K562 (cell line): ENCODE measurements at regions not wholly inside any gene's neighbourhood (a gene's known extent, or its start where the extent isn't known, plus 50 kb on each side); places are given as distances from the start of the nearest gene placed in this dataset.

ENCODE experiments used
- ATAC-seq: fragments of 200-7000 bp; cut with Tn5 transposase; 3 replicates; pipeline ENCODE4 v1.9.1; 2020; ENCODE audit warnings: moderate library complexity
- BruUV-seq: library from RNA; stranded (reverse); fragments of 400-500 nt; replicated peaks from 2 replicates; lab custom pipeline; 2021; lab: Mats Ljungman, UMichigan
- CTCF ChIA-PET: fragments of 300-600 bp; formaldehyde crosslinking; extraction: SDS; loops from one replicate; lab custom pipeline; 2021; ENCODE audit warnings: low intra/inter-chr PET ratio; lab: Yijun Ruan, JAX
- POLR2A ChIA-PET: fragments of 300-600, 350-650 bp; sonication (Branson Sonifier 250); formaldehyde crosslinking; extraction: SDS; loops from one replicate; lab custom pipeline; 2021; ENCODE audit warnings: antibody characterized with exemption, inconsistent platforms; lab: Yijun Ruan, JAX
- DNase-seq, 4 experiments: peaks; one replicate each; pipeline versions ENCODE4 v3.0.0 to v3.0.0-alpha.2; 2011 to 2018; ENCODE audit warnings: low spot score in 3 of 4, mixed read lengths in 3 of 4; ENCODE audit errors: extremely low read depth in 1 of 4
- FAIRE-seq: peaks from 2 replicates; lab custom pipeline; 2011; peaks lifted over from hg19 to GRCh38; lab: Jason Lieb, UNC
- H2AFZ ChIP-seq: 2 replicates; pipeline ENCODE4 v1.6.0; 2011; ENCODE audit warnings: low read depth, low read length, control low read depth, inconsistent platforms
- H3K27ac ChIP-seq: fragments of 200-600 bp; 3 replicates; pipeline ENCODE4 v1.8.0; 2011; ENCODE audit warnings: low read depth, mild to moderate bottlenecking, control low read depth, inconsistent platforms, low read length, moderate library complexity, mixed read lengths; ENCODE audit errors: extremely low read depth
- H3K27me3 ChIP-seq, 2 experiments: fragments of 300-600 bp in 1 of 2; 2 replicates in 1 of 2; 3 replicates in 1 of 2; pipeline versions ENCODE4 v1.6.0 to v1.8.0; 2011; ENCODE audit warnings: inconsistent platforms in 2 of 2, low read length in 2 of 2, mild to moderate bottlenecking in 1 of 2, mixed read lengths in 1 of 2, moderate library complexity in 1 of 2; ENCODE audit not compliant: control insufficient read depth in 2 of 2, insufficient read depth in 2 of 2
- H3K36me3 ChIP-seq: fragments of 300-600 bp; 3 replicates; pipeline ENCODE4 v1.8.0; 2011; ENCODE audit warnings: mild to moderate bottlenecking, low read length, inconsistent platforms; ENCODE audit not compliant: control insufficient read depth, insufficient read depth
- H3K4me1 ChIP-seq, 2 experiments: fragments of 200-600 bp in 1 of 2; replicated peaks in 1 of 2; 2 replicates in 1 of 2; 3 replicates in 1 of 2; pipeline versions ENCODE4 v1.5.1 to v1.8.0; 2011; ENCODE audit warnings: inconsistent platforms in 2 of 2, low read length in 2 of 2, mild to moderate bottlenecking in 1 of 2, mixed read lengths in 1 of 2, moderate library complexity in 1 of 2; ENCODE audit not compliant: control insufficient read depth in 2 of 2, insufficient read depth in 2 of 2
- H3K4me2 ChIP-seq: 2 replicates; pipeline ENCODE4 v1.6.1; 2011; ENCODE audit warnings: low read length, control low read depth, inconsistent platforms, mixed read lengths; ENCODE audit not compliant: insufficient read depth
- H3K4me3 ChIP-seq: fragments of 200-600 bp; sonication (generic), shearing (Covaris generic); 2 replicates; pipeline ENCODE4 v1.5.1; 2016; ENCODE audit warnings: control low read depth, inconsistent platforms
- H3K79me2 ChIP-seq: fragments of 200-600 bp; 3 replicates; pipeline ENCODE4 v1.8.0; 2011; ENCODE audit warnings: low read length, inconsistent platforms; ENCODE audit not compliant: control insufficient read depth, insufficient read depth
- H3K9ac ChIP-seq, 2 experiments: 2 replicates each; pipeline versions ENCODE4 v1.6.0 to v1.6.1; 2011; ENCODE audit warnings: low read depth in 2 of 2, low read length in 2 of 2, control low read depth in 1 of 2, inconsistent platforms in 1 of 2, mild to moderate bottlenecking in 1 of 2, mixed read lengths in 1 of 2; ENCODE audit not compliant: insufficient read depth in 1 of 2
- H3K9me1 ChIP-seq: one replicate; pipeline ENCODE4 v1.6.0; 2011; ENCODE audit warnings: inconsistent platforms, mild to moderate bottlenecking, low read length, moderate library complexity; ENCODE audit not compliant: control insufficient read depth, insufficient read depth
- H3K9me3 ChIP-seq: replicated peaks from 2 replicates; pipeline ENCODE4 v1.5.1; 2011; ENCODE audit warnings: low read depth, low read length, inconsistent platforms; ENCODE audit not compliant: control insufficient read depth, insufficient read depth
- H4K20me1 ChIP-seq: replicated peaks from 2 replicates; pipeline ENCODE4 v1.6.1; 2011; ENCODE audit warnings: low read length, inconsistent platforms, mixed read lengths; ENCODE audit not compliant: control insufficient read depth, insufficient read depth
- CBX3 ChIP-seq, 2 experiments: IDR thresholded peaks; 1 replicate in 1 of 2; 2 replicates in 1 of 2; pipeline ENCODE4 v1.6.1; 2012; ENCODE audit warnings: inconsistent platforms in 2 of 2, low read length in 2 of 2, borderline replicate concordance in 1 of 2, control low read depth in 1 of 2
- CEBPG ChIP-seq, 3 experiments: fragments of 200-800 bp in 1 of 3; sonication (Bioruptor generic) in 1 of 3; sonication (generic) in 1 of 3; formaldehyde crosslinking in 1 of 3; IDR thresholded peaks in 2 of 3; conservative IDR thresholded peaks in 1 of 3; 2 replicates each; pipeline versions ENCODE4 v1.6.1 to v1.8.0; 2016 to 2022; ENCODE audit warnings: missing compliant biosample characterization in 2 of 3, missing genetic modification characterization in 2 of 3, mild to moderate bottlenecking in 1 of 3, missing genetic modification reagents in 1 of 3
- MBD2 ChIP-seq: sonication (generic); IDR thresholded peaks from 2 replicates; pipeline ENCODE4 v1.6.1; 2016; ENCODE audit warnings: low read depth, borderline replicate concordance
- NEUROD1 ChIP-seq: fragments of 150-350 bp; IDR thresholded peaks from 2 replicates; pipeline ENCODE4 v1.6.1; 2014; ENCODE audit warnings: borderline replicate concordance, low read length, low read depth; ENCODE audit not compliant: partially characterized antibody
- NFRKB ChIP-seq: fragments of 450-650 bp; IDR thresholded peaks from 2 replicates; pipeline ENCODE4 v1.6.1; 2016; ENCODE audit warnings: low read depth
- PTRF ChIP-seq: fragments of 450-650 bp; IDR thresholded peaks from 2 replicates; pipeline ENCODE4 v1.6.1; 2016; ENCODE audit warnings: mild to moderate bottlenecking, missing genetic modification characterization, missing compliant biosample characterization
- SAFB2 ChIP-seq: fragments of 200-400 bp; formaldehyde crosslinking; IDR thresholded peaks from 2 replicates; pipeline ENCODE4 v1.6.1; 2018; ENCODE audit warnings: borderline replicate concordance, low read length, low read depth, moderate library complexity; ENCODE audit not compliant: severe bottlenecking
- YBX1 ChIP-seq: fragments of 450-650 bp; IDR thresholded peaks from 2 replicates; pipeline ENCODE4 v1.7.1; 2016; ENCODE audit warnings: mild to moderate bottlenecking
- ZFP36 ChIP-seq: fragments of 150-350 bp; IDR thresholded peaks from 2 replicates; pipeline ENCODE4 v1.6.1; 2018; ENCODE audit warnings: low read length, low read depth; ENCODE audit not compliant: partially characterized antibody
- ZNF431 ChIP-seq: sonication (generic); formaldehyde crosslinking; IDR thresholded peaks from 2 replicates; pipeline ENCODE4 v1.8.0; 2022; ENCODE audit warnings: mild to moderate bottlenecking, missing genetic modification reagents
- ZNF436 ChIP-seq: fragments of 250-450, 450-650 bp; sonication (Bioruptor Pico); formaldehyde crosslinking; IDR thresholded peaks from 2 replicates; pipeline ENCODE4 v1.7.0; 2020; ENCODE audit warnings: mild to moderate bottlenecking
- ZNF717 ChIP-seq: fragments of 250-450 bp; sonication (Bioruptor Pico); IDR thresholded peaks from 2 replicates; pipeline ENCODE4 v1.5.0; 2021
- in situ Hi-C: fragments of 300-500 bp; cut with MboI; formaldehyde crosslinking; loops from 4 replicates; pipeline ENCODE4 v1.15.0; 2018; ENCODE audit warnings: inconsistent platforms, mixed read lengths
- intact Hi-C: fragments of 100-400 bp; cut with micrococcal nuclease; formaldehyde crosslinking; loops from 2 replicates; pipeline ENCODE4 v1.14.2; 2022
- TF ChIP-seq, protein P1 (sequence below): fragments of 450-650 bp; formaldehyde crosslinking; IDR thresholded peaks from 2 replicates; pipeline ENCODE4 v1.4.0; 2020; ENCODE audit warnings: mild to moderate bottlenecking, moderate library complexity
- TF ChIP-seq, protein P2 (sequence below), 2 experiments: fragments of 450-650 bp in 1 of 2; IDR thresholded peaks; 2 replicates each; pipeline ENCODE4 v1.6.1; 2011 to 2017; ENCODE audit warnings: low read depth in 2 of 2, antibody characterized with exemption in 1 of 2, borderline replicate concordance in 1 of 2, low read length in 1 of 2, mild to moderate bottlenecking in 1 of 2, mixed read lengths in 1 of 2; ENCODE audit not compliant: control insufficient read depth in 1 of 2

DNA sequence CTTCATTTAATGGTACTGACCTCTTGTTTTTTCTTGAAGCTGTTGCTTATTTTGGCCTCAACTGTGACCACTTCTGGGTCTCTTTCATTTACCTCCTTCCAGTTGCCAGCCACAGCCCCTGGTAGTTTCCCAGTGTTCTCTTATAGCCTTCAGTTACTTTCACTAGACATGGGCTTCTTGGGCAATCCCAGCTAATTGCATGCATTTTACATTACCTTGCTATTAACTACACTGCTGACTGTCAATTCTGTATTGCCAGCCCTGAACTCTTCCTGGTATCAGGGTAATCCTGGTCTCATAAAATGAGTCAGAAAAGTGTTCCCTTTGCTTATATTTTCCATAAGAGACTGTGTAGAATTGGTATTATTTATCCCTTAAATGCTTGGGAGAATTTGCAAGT, 195.8 kb upstream of the LARGE1 start:
- POLR2A ChIA-PET = no interaction called here
- TF ChIP-seq ZFP36 = no peak
- no peak for TF ChIP-seq ZNF431 (CRISPR knock-in tag)
- no peak for TF ChIP-seq NEUROD1
- TF ChIP-seq CBX3 (IDR thresholded peaks at IDR 0.05; ENCODE audit: borderline replicate concordance in 1 of 2, low read length in 2 of 2) = no peak
- TF ChIP-seq, protein P1, sequence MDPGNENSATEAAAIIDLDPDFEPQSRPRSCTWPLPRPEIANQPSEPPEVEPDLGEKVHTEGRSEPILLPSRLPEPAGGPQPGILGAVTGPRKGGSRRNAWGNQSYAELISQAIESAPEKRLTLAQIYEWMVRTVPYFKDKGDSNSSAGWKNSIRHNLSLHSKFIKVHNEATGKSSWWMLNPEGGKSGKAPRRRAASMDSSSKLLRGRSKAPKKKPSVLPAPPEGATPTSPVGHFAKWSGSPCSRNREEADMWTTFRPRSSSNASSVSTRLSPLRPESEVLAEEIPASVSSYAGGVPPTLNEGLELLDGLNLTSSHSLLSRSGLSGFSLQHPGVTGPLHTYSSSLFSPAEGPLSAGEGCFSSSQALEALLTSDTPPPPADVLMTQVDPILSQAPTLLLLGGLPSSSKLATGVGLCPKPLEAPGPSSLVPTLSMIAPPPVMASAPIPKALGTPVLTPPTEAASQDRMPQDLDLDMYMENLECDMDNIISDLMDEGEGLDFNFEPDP (CRISPR knock-in tag) = no peak
- TF ChIP-seq NFRKB = no peak
- no peak for TF ChIP-seq ZNF436 (CRISPR knock-in tag)
- TF ChIP-seq YBX1 = no peak
- TF ChIP-seq PTRF (tag) = no peak
- no peak for TF ChIP-seq SAFB2
- TF ChIP-seq MBD2 = no peak
- TF ChIP-seq ZNF717 = no peak
- no peak for TF ChIP-seq CEBPG (CRISPR knock-in tag; IDR thresholded peaks at IDR 0.05)
- TF ChIP-seq CEBPG (tag; conservative IDR thresholded peaks at IDR 0.05 in 1 of 2, IDR thresholded peaks at IDR 0.05 in 1 of 2) = no peak
- TF ChIP-seq, protein P2, sequence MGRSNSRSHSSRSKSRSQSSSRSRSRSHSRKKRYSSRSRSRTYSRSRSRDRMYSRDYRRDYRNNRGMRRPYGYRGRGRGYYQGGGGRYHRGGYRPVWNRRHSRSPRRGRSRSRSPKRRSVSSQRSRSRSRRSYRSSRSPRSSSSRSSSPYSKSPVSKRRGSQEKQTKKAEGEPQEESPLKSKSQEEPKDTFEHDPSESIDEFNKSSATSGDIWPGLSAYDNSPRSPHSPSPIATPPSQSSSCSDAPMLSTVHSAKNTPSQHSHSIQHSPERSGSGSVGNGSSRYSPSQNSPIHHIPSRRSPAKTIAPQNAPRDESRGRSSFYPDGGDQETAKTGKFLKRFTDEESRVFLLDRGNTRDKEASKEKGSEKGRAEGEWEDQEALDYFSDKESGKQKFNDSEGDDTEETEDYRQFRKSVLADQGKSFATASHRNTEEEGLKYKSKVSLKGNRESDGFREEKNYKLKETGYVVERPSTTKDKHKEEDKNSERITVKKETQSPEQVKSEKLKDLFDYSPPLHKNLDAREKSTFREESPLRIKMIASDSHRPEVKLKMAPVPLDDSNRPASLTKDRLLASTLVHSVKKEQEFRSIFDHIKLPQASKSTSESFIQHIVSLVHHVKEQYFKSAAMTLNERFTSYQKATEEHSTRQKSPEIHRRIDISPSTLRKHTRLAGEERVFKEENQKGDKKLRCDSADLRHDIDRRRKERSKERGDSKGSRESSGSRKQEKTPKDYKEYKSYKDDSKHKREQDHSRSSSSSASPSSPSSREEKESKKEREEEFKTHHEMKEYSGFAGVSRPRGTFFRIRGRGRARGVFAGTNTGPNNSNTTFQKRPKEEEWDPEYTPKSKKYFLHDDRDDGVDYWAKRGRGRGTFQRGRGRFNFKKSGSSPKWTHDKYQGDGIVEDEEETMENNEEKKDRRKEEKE (IDR thresholded peaks at IDR 0.05; ENCODE audit: borderline replicate concordance in 1 of 2, control insufficient read depth in 1 of 2, low read depth in 2 of 2, low read length in 1 of 2) = no peak
- no peak for FAIRE-seq

More for the DNA sequence above, 195.8 kb upstream of the LARGE1 start:
- Histone ChIP-seq H3K36me3 (no peaks in the 10 kb centered on the region), H3K9me1 (no peaks in the 10 kb centered on the region), H3K9me3 (no peaks in the 10 kb centered on the region), H3K4me3 (no peak overlapping the region), H4K20me1 (no peaks in the 10 kb centered on the region), H3K79me2 (no peaks in the 10 kb centered on the region), H3K9ac (no peak overlapping the region), H3K4me2 (no peak overlapping the region), H3K4me1 (no peaks in the 10 kb centered on the region), H3K27me3 (no peaks in the 10 kb centered on the region), H3K27ac (no peak overlapping the region), H2AFZ (no peak overlapping the region)
- in situ Hi-C loops (no loop called here), intact Hi-C loops (no loop called here)
- CTCF ChIA-PET = no interaction called here
- no peak for ATAC-seq
- no peak for DNase-seq
- no TSS peak for BruUV-seq
